ENCODE measurements at regions not wholly inside any gene's neighbourhood (a gene's known extent, or its start where the extent isn't known, plus 50 kb on each side); places are given as distances from the start of the nearest gene placed in this dataset.

- RAD21 ChIA-PET (ENCODE audit: low non-redundant PET in 1 of 2, low total read pairs in 2 of 2, uncharacterized antibody in 2 of 2, unreplicated experiment in 2 of 2), result no interaction called here
- peaks cover 5 to 16% of the 10 kb centered on the region in 2 experiments; a peak in 2 of 4 replicates for H3K9me3 ChIP-seq (ENCODE audit: control insufficient read depth in 1 of 2, insufficient read depth in 1 of 2, low read depth in 1 of 2, low read length in 2 of 2)
- H3K79me2 ChIP-seq (ENCODE audit: insufficient read depth, low read length), result no peaks in the 10 kb centered on the region
- no peak overlapping the region for H2AFZ ChIP-seq (ENCODE audit: low read depth, low read length, poor library complexity, severe bottlenecking)
- CTCF ChIA-PET, result no interaction called here
- no peaks in the 10 kb centered on the region for H3K4me1 ChIP-seq (ENCODE audit: control insufficient read depth in 1 of 2, insufficient read depth in 2 of 2, low read length in 2 of 2)
- no peaks in the 10 kb centered on the region for H3K36me3 ChIP-seq (ENCODE audit: control insufficient read depth in 1 of 2, insufficient read depth in 2 of 2, low read length in 2 of 2)
- H3K9ac ChIP-seq (ENCODE audit: low read length), result no peak overlapping the region
- H3K4me3 ChIP-seq (replicated peaks in 1 of 2; ENCODE audit: low read depth in 1 of 2, low read length in 2 of 2), result no peak overlapping the region
- POLR2A ChIA-PET, result no interaction called here
- intact Hi-C loops (cut with micrococcal nuclease), result no loop called here
- TF ChIP-seq ZBTB33 (IDR thresholded peaks at IDR 0.05; ENCODE audit: extremely low read depth, insufficient replicate concordance, low read length) (no peak), RAD21 (IDR thresholded peaks at IDR 0.05; ENCODE audit: low read depth) (no peak), CEBPB (IDR thresholded peaks at IDR 0.05; ENCODE audit: low read depth) (no peak), SP1 (IDR thresholded peaks at IDR 0.05; ENCODE audit: low read depth) (no peak), CBX3 (IDR thresholded peaks at IDR 0.05; ENCODE audit: low read depth) (no peak), SRF (IDR thresholded peaks at IDR 0.05; ENCODE audit: low read depth) (no peak), ZFX (IDR thresholded peaks at IDR 0.05) (no peak), ZNF274 (IDR thresholded peaks at IDR 0.05; ENCODE audit: low read depth, low read length) (no peak), ATF3 (IDR thresholded peaks at IDR 0.05) (no peak), FOSL1 (IDR thresholded peaks at IDR 0.05; ENCODE audit: low read depth) (no peak)
- ATAC-seq (no peak), DNase-seq (ENCODE audit: low read depth, low spot score) (no peak)
- H3K27me3 ChIP-seq (ENCODE audit: insufficient read depth, low read length), result no peaks in the 10 kb centered on the region
- H3K27ac ChIP-seq (ENCODE audit: low read depth, low read length), result no peak overlapping the region
- no peak overlapping the region for H3K4me2 ChIP-seq (ENCODE audit: low read length)
- H3K9me2 ChIP-seq (ENCODE audit: insufficient read depth), result no peaks in the 10 kb centered on the region
- no TSS peak for BruUV-seq (replicated peaks)
- H4K20me1 ChIP-seq (ENCODE audit: insufficient read depth), result no peaks in the 10 kb centered on the region
These were observed 699.0 kb downstream of the FGF9 start for GRCh38 chr13:22369840-22370239.

GRCh38 chr13:22372261-22372660 lies 701.4 kb downstream of the FGF9 start:
- Histone ChIP-seq H3K36me3 (ENCODE audit: control insufficient read depth in 1 of 2, insufficient read depth in 2 of 2, low read length in 2 of 2) (no peaks in the 10 kb centered on the region), H3K9me2 (ENCODE audit: insufficient read depth) (no peaks in the 10 kb centered on the region), H3K27ac (ENCODE audit: low read depth, low read length) (no peak overlapping the region), H3K4me2 (ENCODE audit: low read length) (no peak overlapping the region), H3K9ac (ENCODE audit: low read length) (no peak overlapping the region), H3K27me3 (ENCODE audit: insufficient read depth, low read length) (no peaks in the 10 kb centered on the region), H3K79me2 (ENCODE audit: insufficient read depth, low read length) (no peaks in the 10 kb centered on the region), H3K9me3 (ENCODE audit: control insufficient read depth in 1 of 2, insufficient read depth in 1 of 2, low read depth in 1 of 2, low read length in 2 of 2) (peaks cover 5 to 12% of the 10 kb centered on the region in 2 experiments; a peak in 2 of 4 replicates), H3K4me3 (replicated peaks in 1 of 2; ENCODE audit: low read depth in 1 of 2, low read length in 2 of 2) (no peak overlapping the region), H4K20me1 (ENCODE audit: insufficient read depth) (no peaks in the 10 kb centered on the region), H2AFZ (ENCODE audit: low read depth, low read length, poor library complexity, severe bottlenecking) (no peak overlapping the region), H3K4me1 (ENCODE audit: control insufficient read depth in 1 of 2, insufficient read depth in 2 of 2, low read length in 2 of 2) (no peaks in the 10 kb centered on the region)
- ATAC-seq (no peak), DNase-seq (ENCODE audit: low read depth, low spot score) (no peak)
- ChIA-PET CTCF (no interaction called here), RAD21 (ENCODE audit: low non-redundant PET in 1 of 2, low total read pairs in 2 of 2, uncharacterized antibody in 2 of 2, unreplicated experiment in 2 of 2) (no interaction called here), POLR2A (no interaction called here)
- TF ChIP-seq CBX3 (IDR thresholded peaks at IDR 0.05; ENCODE audit: low read depth), result no peak
- no peak for TF ChIP-seq ATF3 (IDR thresholded peaks at IDR 0.05)
- BruUV-seq (replicated peaks), result no TSS peak
- intact Hi-C loops (cut with micrococcal nuclease), result no loop called here

Measured in HCT116 (cell line).